Neural cell (in vitro differentiated cells): ENCODE measurements at regions not wholly inside any gene's neighbourhood (a gene's known extent, or its start where the extent isn't known, plus 50 kb on each side); places are given as distances from the start of the nearest gene placed in this dataset.

Experiments used
- H2AFZ ChIP-seq: fragments of 200-600, 300-800 bp; sonication (generic), shearing (Covaris generic); 2 replicates; pipeline ENCODE4 v1.6.0; 2014; ENCODE audit warnings: low read depth, mild to moderate bottlenecking, antibody characterized with exemption, low read length, moderate library complexity
- H3F3A ChIP-seq: fragments of 200-600 bp; shearing (Covaris generic); 2 replicates; pipeline ENCODE4 v1.6.1; 2016; ENCODE audit warnings: mild to moderate bottlenecking, moderate library complexity, mixed read lengths, antibody characterized with exemption, low read length; ENCODE audit not compliant: insufficient read depth, poor library complexity, severe bottlenecking
- H3K27ac ChIP-seq: fragments of 200-600, 300-800 bp; sonication (generic), shearing (Covaris generic); 2 replicates; pipeline ENCODE4 v1.5.1; 2014; ENCODE audit warnings: mild to moderate bottlenecking, low read length, moderate library complexity
- H3K27me3 ChIP-seq: fragments of 300-800, 200-600 bp; sonication (generic), shearing (Covaris generic); 2 replicates; pipeline ENCODE4 v1.6.0; 2014; ENCODE audit warnings: mild to moderate bottlenecking, low read depth, low read length, moderate library complexity; ENCODE audit not compliant: insufficient read depth
- H3K36me3 ChIP-seq: fragments of 300-800, 200-600 bp; sonication (generic), shearing (Covaris generic); 2 replicates; pipeline ENCODE4 v1.5.1; 2014; ENCODE audit warnings: mild to moderate bottlenecking, antibody characterized with exemption, low read length, moderate library complexity; ENCODE audit not compliant: insufficient read depth
- H3K4me2 ChIP-seq: fragments of 300-800, 200-600 bp; sonication (generic), shearing (Covaris generic); 2 replicates; pipeline ENCODE4 v1.6.0; 2014; ENCODE audit warnings: mild to moderate bottlenecking, low read length
- H3K4me3 ChIP-seq: fragments of 300-800, 200-600 bp; sonication (generic), shearing (Covaris generic); 2 replicates; pipeline ENCODE4 v1.5.1; 2014; ENCODE audit warnings: mild to moderate bottlenecking, low read length, moderate library complexity
- H3K79me2 ChIP-seq: fragments of 200-600 bp; shearing (Covaris generic); replicated peaks from 2 replicates; pipeline ENCODE4 v1.6.0; 2014; ENCODE audit warnings: mild to moderate bottlenecking, low read length, moderate library complexity; ENCODE audit not compliant: insufficient read depth
- H3K9ac ChIP-seq: fragments of 300-800, 200-600 bp; sonication (generic), shearing (Covaris generic); 2 replicates; pipeline ENCODE4 v1.6.1; 2016; ENCODE audit warnings: mild to moderate bottlenecking, low read length, mixed read lengths
- H3K9me2 ChIP-seq: fragments of 200-600 bp; shearing (Covaris generic); 2 replicates; pipeline ENCODE4 v1.6.1; 2016; ENCODE audit warnings: mild to moderate bottlenecking, low read length, mixed read lengths; ENCODE audit not compliant: insufficient read depth
- H3K9me3 ChIP-seq: fragments of 200-600, 300-800 bp; sonication (generic), shearing (Covaris generic); 2 replicates; pipeline ENCODE4 v1.6.1; 2016; ENCODE audit warnings: mild to moderate bottlenecking, mixed run types, low read length, moderate library complexity, mixed read lengths
- H4K20me1 ChIP-seq: fragments of 200-600 bp; shearing (Covaris generic); 2 replicates; pipeline ENCODE4 v1.6.1; 2016; ENCODE audit warnings: mild to moderate bottlenecking, mixed run types; ENCODE audit not compliant: insufficient read depth
- CTCF ChIP-seq: fragments of 450-650 bp; IDR thresholded peaks from 2 replicates; pipeline ENCODE4 v1.5.1; 2014; ENCODE audit warnings: antibody characterized with exemption, mild to moderate bottlenecking, moderate library complexity; ENCODE audit not compliant: poor library complexity, severe bottlenecking
- EP300 ChIP-seq: fragments of 450-650 bp; conservative IDR thresholded peaks from 2 replicates; pipeline ENCODE4 v1.6.1; 2014; ENCODE audit warnings: antibody characterized with exemption, mild to moderate bottlenecking, moderate library complexity; ENCODE audit not compliant: poor library complexity, severe bottlenecking
- EZH2 ChIP-seq: fragments of 200-600, 300-800 bp; shearing (Covaris generic), sonication (generic); IDR thresholded peaks from 2 replicates; pipeline ENCODE4 v1.6.1; 2014; ENCODE audit warnings: antibody characterized with exemption, low read length, borderline replicate concordance, mild to moderate bottlenecking; ENCODE audit not compliant: insufficient read depth, poor library complexity, severe bottlenecking
- MXI1 ChIP-seq: fragments of 450-650 bp; conservative IDR thresholded peaks from 2 replicates; pipeline ENCODE4 v1.6.1; 2014; ENCODE audit warnings: antibody characterized with exemption, mild to moderate bottlenecking; ENCODE audit not compliant: poor library complexity, severe bottlenecking
- POLR2AphosphoS5 ChIP-seq: IDR thresholded peaks from 2 replicates; pipeline ENCODE4 v1.6.1; 2012
- RAD21 ChIP-seq: fragments of 450-650 bp; conservative IDR thresholded peaks from 2 replicates; pipeline ENCODE4 v1.6.1; 2014; ENCODE audit warnings: antibody characterized with exemption, mild to moderate bottlenecking, moderate library complexity
- REST ChIP-seq: IDR thresholded peaks from 2 replicates; pipeline ENCODE4 v1.6.1; 2012; ENCODE audit warnings: borderline replicate concordance
- SMC3 ChIP-seq: fragments of 450-650 bp; conservative IDR thresholded peaks from 2 replicates; pipeline ENCODE4 v1.6.1; 2014; ENCODE audit warnings: antibody characterized with exemption, mild to moderate bottlenecking, moderate library complexity; ENCODE audit not compliant: poor library complexity
- TAF1 ChIP-seq: IDR thresholded peaks from 2 replicates; pipeline ENCODE4 v1.6.1; 2012; ENCODE audit warnings: low read depth

GRCh38 chr14:65817011-65817410 is 404.5 kb downstream of the FUT8 start:
- Histone ChIP-seq H3K79me2 (no peaks in the 10 kb centered on the region), H2AFZ (no peak overlapping the region), H3K36me3 (no peaks in the 10 kb centered on the region), H3K9me3 (no peaks in the 10 kb centered on the region), H3K4me3 (no peak overlapping the region), H3F3A (no peaks in the 10 kb centered on the region), H3K27ac (no peak overlapping the region), H3K9ac (no peak overlapping the region), H4K20me1 (no peaks in the 10 kb centered on the region), H3K9me2 (no peaks in the 10 kb centered on the region), H3K27me3 (no peaks in the 10 kb centered on the region), H3K4me2 (no peak overlapping the region)
- TF ChIP-seq MXI1 (no peak), RAD21 (no peak), EZH2 (no peak), TAF1 (no peak), CTCF (no peak), EP300 (no peak), SMC3 (no peak), REST (no peak), POLR2AphosphoS5 (no peak)

- Histone ChIP-seq H3K4me3 (peak overlapping the region; percentile 16), H4K20me1 (no peaks in the 10 kb centered on the region)
- no peak for TF ChIP-seq EZH2
- peak; percentile 55 for TF ChIP-seq REST
- peak; percentile 91 for TF ChIP-seq EP300
- peak; percentile 93 for TF ChIP-seq POLR2AphosphoS5
- no peak for TF ChIP-seq MXI1
- peak; percentile 36 for TF ChIP-seq SMC3
- TF ChIP-seq RAD21: peak; percentile 30
- no peak for TF ChIP-seq TAF1
Measured at GRCh38 chr14:65819569-65819968, 407.0 kb downstream of the FUT8 start.

More at GRCh38 chr14:65819569-65819968, 407.0 kb downstream of the FUT8 start:
- Histone ChIP-seq H3K27ac (peak overlapping the region; percentile 67), H2AFZ (no peak overlapping the region), H3F3A (no peaks in the 10 kb centered on the region), H3K27me3 (no peaks in the 10 kb centered on the region), H3K79me2 (no peaks in the 10 kb centered on the region), H3K36me3 (no peaks in the 10 kb centered on the region), H3K9ac (peak overlapping the region; percentile 40), H3K9me3 (no peaks in the 10 kb centered on the region), H3K9me2 (no peaks in the 10 kb centered on the region), H3K4me2 (peak overlapping the region; percentile 25)
